Panc1 (cell line): ENCODE measurements at regions not wholly inside any gene's neighbourhood (a gene's known extent, or its start where the extent isn't known, plus 50 kb on each side); places are given as distances from the start of the nearest gene placed in this dataset.

Experiments used
- ATAC-seq: fragments of 200-7000 bp; cut with Tn5 transposase; 2 replicates; pipeline ENCODE4 v1.9.1; 2020; ENCODE audit warnings: mild to moderate bottlenecking, moderate library complexity
- BruUV-seq: library from RNA; stranded (reverse); fragments of 400-500 nt; replicated peaks from 2 replicates; lab custom pipeline; 2021; lab: Mats Ljungman, UMichigan
- CTCF ChIA-PET: fragments of 300-600 bp; sonication (Branson Sonifier 250); formaldehyde crosslinking; loops from one replicate; lab custom pipeline; 2022; ENCODE audit warnings: antibody characterized with exemption; lab: Charles Lee
- POLR2A ChIA-PET: fragments of 300-600 bp; sonication (Branson Sonifier 250); formaldehyde crosslinking; loops from one replicate; lab custom pipeline; 2022; ENCODE audit warnings: antibody characterized with exemption; lab: Charles Lee
- DNase-seq: peaks from one replicate; pipeline ENCODE4 v3.0.0-alpha.2; 2010; ENCODE audit warnings: low read depth, low spot score
- H3K27ac ChIP-seq: 2 replicates; pipeline ENCODE4 v1.5.1; 2011; ENCODE audit warnings: mild to moderate bottlenecking, low read length, inconsistent platforms
- H3K27me3 ChIP-seq: fragments of 200-500 bp; sonication (Bioruptor generic); 2 replicates; pipeline ENCODE4 v1.6.0; 2014; ENCODE audit warnings: low read length, inconsistent platforms; ENCODE audit not compliant: control insufficient read depth, insufficient read depth
- H3K36me3 ChIP-seq: fragments of 200-500 bp; sonication (Bioruptor generic); 2 replicates; pipeline ENCODE4 v1.5.1; 2014; ENCODE audit warnings: inconsistent platforms, mild to moderate bottlenecking, low read length, moderate library complexity; ENCODE audit not compliant: control insufficient read depth, insufficient read depth
- H3K4me1 ChIP-seq: 2 replicates; pipeline ENCODE4 v1.5.1; 2011; ENCODE audit warnings: inconsistent platforms, mild to moderate bottlenecking, low read length, moderate library complexity; ENCODE audit not compliant: control insufficient read depth, insufficient read depth
- H3K4me3 ChIP-seq, 2 experiments: 2 replicates each; pipeline ENCODE4 v1.5.1; 2011 to 2012; ENCODE audit warnings: low read depth in 2 of 2, low read length in 2 of 2, mild to moderate bottlenecking in 2 of 2, inconsistent platforms in 1 of 2, moderate library complexity in 1 of 2
- H3K9me3 ChIP-seq: fragments of 200-500 bp; sonication (Bioruptor generic); 2 replicates; pipeline ENCODE4 v1.5.1; 2014; ENCODE audit warnings: low read depth, mild to moderate bottlenecking, inconsistent platforms, low read length, moderate library complexity; ENCODE audit not compliant: control insufficient read depth, insufficient read depth
- CTCF ChIP-seq: fragments of 450-650 bp; IDR thresholded peaks from 2 replicates; pipeline ENCODE4 v1.5.1; 2017; ENCODE audit warnings: mild to moderate bottlenecking
- POLR2AphosphoS5 ChIP-seq: IDR thresholded peaks from 2 replicates; pipeline ENCODE4 v1.6.1; 2012; ENCODE audit warnings: mild to moderate bottlenecking, low read depth, low read length, moderate library complexity
- REST ChIP-seq, 2 experiments: IDR thresholded peaks; 2 replicates each; pipeline ENCODE4 v1.6.1; 2011 to 2012; ENCODE audit warnings: low read depth in 2 of 2, control low read depth in 1 of 2, low read length in 1 of 2, mild to moderate bottlenecking in 1 of 2, moderate library complexity in 1 of 2; ENCODE audit not compliant: insufficient read depth in 1 of 2
- SIN3A ChIP-seq: IDR thresholded peaks from 2 replicates; pipeline ENCODE4 v1.6.1; 2012; ENCODE audit warnings: low read depth, mild to moderate bottlenecking, low read length, moderate library complexity, borderline replicate concordance; ENCODE audit not compliant: insufficient read depth
- TCF7L2 ChIP-seq: IDR thresholded peaks from 2 replicates; pipeline ENCODE4 v1.6.1; 2011; ENCODE audit warnings: mild to moderate bottlenecking, low read depth, low read length, inconsistent platforms
- in situ Hi-C: cut with HindIII; loops from 2 replicates; pipeline ENCODE4 v1.10.0; 2016; ENCODE audit warnings: low sequenced_read_pairs, low pct_unique_long_range_greater_than_20kb
- intact Hi-C: fragments of 100-400 bp; cut with micrococcal nuclease; formaldehyde crosslinking; loops from one replicate; pipeline ENCODE4 v1.10.0; 2022; ENCODE audit not compliant: unreplicated experiment

GRCh38 chr3:31352331-31352730 lies 180.4 kb upstream of the STT3B start:
- TF ChIP-seq CTCF (no peak), TCF7L2 (no peak), POLR2AphosphoS5 (no peak), SIN3A (no peak)

GRCh38 chr3:31353166-31353565 lies 179.6 kb upstream of the STT3B start:
- no TSS peak for BruUV-seq
- in situ Hi-C loops, result no loop called here
- Histone ChIP-seq H3K4me1 (no peaks in the 10 kb centered on the region), H3K27me3 (no peaks in the 10 kb centered on the region), H3K36me3 (no peaks in the 10 kb centered on the region), H3K4me3 (no peak overlapping the region), H3K9me3 (no peaks in the 10 kb centered on the region), H3K27ac (no peak overlapping the region)
- CTCF ChIA-PET, result no interaction called here
- POLR2A ChIA-PET, result no interaction called here
- TF ChIP-seq SIN3A, result no peak
- TF ChIP-seq TCF7L2, result no peak
- no peak for TF ChIP-seq CTCF
- TF ChIP-seq POLR2AphosphoS5, result no peak
- TF ChIP-seq REST (IDR thresholded peaks at IDR 0.05; ENCODE audit: insufficient read depth in 1 of 2, low read depth in 2 of 2, low read length in 1 of 2), result no peak
- ATAC-seq (no peak), DNase-seq (no peak)
- intact Hi-C loops, result no loop called here

More at GRCh38 chr3:31352331-31352730, 180.4 kb upstream of the STT3B start:
- H3K4me3 ChIP-seq, result no peak overlapping the region
- no peak for ATAC-seq
- POLR2A ChIA-PET, result no interaction called here
- CTCF ChIA-PET, result no interaction called here
- in situ Hi-C loops (no loop called here), intact Hi-C loops (no loop called here)
- no peak for DNase-seq
- H3K36me3 ChIP-seq, result no peaks in the 10 kb centered on the region
- BruUV-seq, result no TSS peak
- no peaks in the 10 kb centered on the region for H3K4me1 ChIP-seq
- H3K9me3 ChIP-seq, result no peaks in the 10 kb centered on the region
- H3K27me3 ChIP-seq, result no peaks in the 10 kb centered on the region
- no peak overlapping the region for H3K27ac ChIP-seq

GRCh38 chr3:31354373-31354772 lies 178.4 kb upstream of the STT3B start:
- no peak overlapping the region for H3K4me3 ChIP-seq
- intact Hi-C loops (no loop called here), in situ Hi-C loops (no loop called here)
- no peak for TF ChIP-seq POLR2AphosphoS5
- TF ChIP-seq CTCF, result no peak
- no peak for TF ChIP-seq SIN3A
- no peak for TF ChIP-seq REST (IDR thresholded peaks at IDR 0.05; ENCODE audit: insufficient read depth in 1 of 2, low read depth in 2 of 2, low read length in 1 of 2)
- TF ChIP-seq TCF7L2, result no peak
- H3K27me3 ChIP-seq, result no peaks in the 10 kb centered on the region
- no peak overlapping the region for H3K27ac ChIP-seq
- CTCF ChIA-PET, result no interaction called here
- POLR2A ChIA-PET, result no interaction called here
- ATAC-seq (no peak), DNase-seq (no peak)
- no peaks in the 10 kb centered on the region for H3K4me1 ChIP-seq
- no peaks in the 10 kb centered on the region for H3K9me3 ChIP-seq
- BruUV-seq, result no TSS peak
- H3K36me3 ChIP-seq, result no peaks in the 10 kb centered on the region
